Esophagus squamous epithelium (tissue), 5 donors: ENCODE measurements at regions not wholly inside any gene's neighbourhood (a gene's known extent, or its start where the extent isn't known, plus 50 kb on each side); places are given as distances from the start of the nearest gene placed in this dataset.

ENCODE experiments used
- DNase-seq: peaks from one replicate; lab custom pipeline; 2025; lab: John Stamatoyannopoulos, UW
- H3K27ac ChIP-seq, 4 donors: fragments of 200-600 bp; sonication (generic); one replicate each; pipeline ENCODE4 v1.5.1; 2016 to 2019; ENCODE audit warnings: mild to moderate bottlenecking in 1 of 4
- H3K27me3 ChIP-seq, 4 donors: fragments of 200-600 bp; sonication (generic); 1 replicate in 3 of 4; 2 replicates in 1 of 4; pipeline versions ENCODE4 v1.5.1 to v1.6.0; 2017 to 2021; ENCODE audit warnings: antibody characterized with exemption in 1 of 4
- H3K36me3 ChIP-seq, 3 donors: fragments of 200-600 bp; sonication (generic); one replicate each; pipeline ENCODE4 v1.5.1; 2016 to 2019
- H3K4me1 ChIP-seq, 3 donors: fragments of 200-600 bp; sonication (generic); one replicate each; pipeline ENCODE4 v1.5.1; 2017 to 2019
- H3K4me3 ChIP-seq, 4 donors: fragments of 200-600 bp; sonication (generic); 1 replicate in 3 of 4; 2 replicates in 1 of 4; pipeline ENCODE4 v1.5.1; 2016 to 2019; ENCODE audit warnings: mild to moderate bottlenecking in 2 of 4, moderate library complexity in 1 of 4
- H3K9me3 ChIP-seq, 3 donors: fragments of 200-600 bp; sonication (generic); one replicate each; pipeline ENCODE4 v1.5.1; 2016 to 2019
- POLR2A ChIP-seq, 4 donors: fragments of 450-650 bp; IDR thresholded peaks; one replicate each; pipeline ENCODE4 v1.6.1; 2017; ENCODE audit warnings: antibody characterized with exemption in 4 of 4, mild to moderate bottlenecking in 4 of 4, moderate library complexity in 3 of 4
- WGBS, 2 donors: methylation state at CpG; one replicate each; pipeline ENCODE4 v1.1.5; 2018; 5-methylcytosine and 5-hydroxymethylcytosine counted together
- intact Hi-C: fragments of 100-400 bp; cut with DNase I; formaldehyde crosslinking; loops from one replicate; pipeline ENCODE4 v1.15.0; 2022
- TF ChIP-seq, protein P1 (sequence below), 6 experiments: fragments of 450-650 bp in 4 of 6; fragments of 200-600 bp in 2 of 6; sonication (generic) in 2 of 6; IDR thresholded peaks; one replicate each; pipeline ENCODE4 v1.5.1; 2016 to 2019; ENCODE audit warnings: antibody characterized with exemption in 6 of 6, mild to moderate bottlenecking in 4 of 6, moderate library complexity in 4 of 6
- donor health status: DM: yes; HTN: yes; CAD: no.

GRCh38 chr18:60894254-60894945, 438.8 kb upstream of the CDH20 start:
- Histone ChIP-seq H3K9me3 (no peaks in the 10 kb centered on the region), H3K27me3 (no peaks in the 10 kb centered on the region), H3K4me3 (no peak overlapping the region), H3K4me1 (peaks cover 0 to 56% (median 12%) of the 10 kb centered on the region in 3 donors), H3K36me3 (no peaks in the 10 kb centered on the region), H3K27ac (peak overlapping the region; percentile 47 to 84 (median 78))
- DNase-seq, result no peak
- no peak for TF ChIP-seq POLR2A (IDR thresholded peaks at IDR 0.05)
- TF ChIP-seq, protein P1, sequence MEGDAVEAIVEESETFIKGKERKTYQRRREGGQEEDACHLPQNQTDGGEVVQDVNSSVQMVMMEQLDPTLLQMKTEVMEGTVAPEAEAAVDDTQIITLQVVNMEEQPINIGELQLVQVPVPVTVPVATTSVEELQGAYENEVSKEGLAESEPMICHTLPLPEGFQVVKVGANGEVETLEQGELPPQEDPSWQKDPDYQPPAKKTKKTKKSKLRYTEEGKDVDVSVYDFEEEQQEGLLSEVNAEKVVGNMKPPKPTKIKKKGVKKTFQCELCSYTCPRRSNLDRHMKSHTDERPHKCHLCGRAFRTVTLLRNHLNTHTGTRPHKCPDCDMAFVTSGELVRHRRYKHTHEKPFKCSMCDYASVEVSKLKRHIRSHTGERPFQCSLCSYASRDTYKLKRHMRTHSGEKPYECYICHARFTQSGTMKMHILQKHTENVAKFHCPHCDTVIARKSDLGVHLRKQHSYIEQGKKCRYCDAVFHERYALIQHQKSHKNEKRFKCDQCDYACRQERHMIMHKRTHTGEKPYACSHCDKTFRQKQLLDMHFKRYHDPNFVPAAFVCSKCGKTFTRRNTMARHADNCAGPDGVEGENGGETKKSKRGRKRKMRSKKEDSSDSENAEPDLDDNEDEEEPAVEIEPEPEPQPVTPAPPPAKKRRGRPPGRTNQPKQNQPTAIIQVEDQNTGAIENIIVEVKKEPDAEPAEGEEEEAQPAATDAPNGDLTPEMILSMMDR (IDR thresholded peaks at IDR 0.05), result no peak
- WGBS, 2 donors, result 37 to 48% methylated on average over 8 of the region's 8 CpGs
- intact Hi-C loops, result no loop called here

GRCh38 chr18:60895181-60895580, 438.0 kb upstream of the CDH20 start:
- H3K4me1 ChIP-seq, result peaks cover 0 to 56% (median 12%) of the 10 kb centered on the region in 3 donors
- TF ChIP-seq POLR2A (IDR thresholded peaks at IDR 0.05), result no peak
- TF ChIP-seq, protein P1 (IDR thresholded peaks at IDR 0.05), result no peak
- H3K27ac ChIP-seq, result peak overlapping the region; percentile 45 to 84 (median 78)
- no peak overlapping the region for H3K4me3 ChIP-seq
- H3K27me3 ChIP-seq, result no peaks in the 10 kb centered on the region
- H3K36me3 ChIP-seq, result no peaks in the 10 kb centered on the region
- WGBS, 2 donors, result 40 to 63% methylated on average over 3 of the region's 3 CpGs
- no peaks in the 10 kb centered on the region for H3K9me3 ChIP-seq
- intact Hi-C loops, result no loop called here
- DNase-seq, result no peak

DNA sequence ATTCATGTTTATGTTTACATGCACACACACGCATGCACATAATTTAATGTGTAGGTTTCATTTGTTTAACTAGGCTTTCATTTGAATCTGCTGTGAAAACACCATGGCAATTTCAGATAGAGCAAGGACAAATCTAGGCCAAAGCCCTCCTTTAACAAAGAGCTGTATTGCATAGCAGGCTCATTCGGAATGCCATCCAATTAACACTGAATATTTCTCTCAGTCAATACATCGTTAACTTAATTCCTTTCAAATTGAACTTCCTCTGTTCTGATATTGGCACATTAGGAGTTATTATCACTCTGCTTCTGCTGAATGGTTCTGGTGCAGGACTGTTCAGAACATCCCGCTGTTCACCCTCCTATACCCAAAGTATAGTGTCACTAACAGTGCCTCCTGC, 435.1 kb upstream of the CDH20 start:
- no peak for DNase-seq
- no peak overlapping the region for H3K4me3 ChIP-seq
- H3K4me1 ChIP-seq, result peaks cover 0 to 37% (median 10%) of the 10 kb centered on the region in 3 donors
- no peak overlapping the region for H3K27ac ChIP-seq
- 80 to 87% methylated on average over 4 of the region's 4 CpGs for WGBS, 2 donors
- no peaks in the 10 kb centered on the region for H3K27me3 ChIP-seq
- H3K9me3 ChIP-seq, result no peaks in the 10 kb centered on the region
- no peaks in the 10 kb centered on the region for H3K36me3 ChIP-seq
- intact Hi-C loops, result no loop called here
- TF ChIP-seq POLR2A (IDR thresholded peaks at IDR 0.05), result no peak
- TF ChIP-seq, protein P1 (IDR thresholded peaks at IDR 0.05), result no peak

- Histone ChIP-seq H3K36me3 (no peaks in the 10 kb centered on the region), H3K27ac (no peak overlapping the region), H3K9me3 (no peaks in the 10 kb centered on the region), H3K4me1 (no peaks in the 10 kb centered on the region), H3K27me3 (no peaks in the 10 kb centered on the region), H3K4me3 (no peak overlapping the region)
- 42 to 62% methylated on average over 3 of the region's 3 CpGs for WGBS, 2 donors
- no peak for DNase-seq
- TF ChIP-seq POLR2A (IDR thresholded peaks at IDR 0.05), result no peak
- TF ChIP-seq, protein P1 (IDR thresholded peaks at IDR 0.05), result no peak
- intact Hi-C loops, result no loop called here
These were observed 427.5 kb upstream of the CDH20 start for GRCh38 chr18:60905699-60906098.

DNA sequence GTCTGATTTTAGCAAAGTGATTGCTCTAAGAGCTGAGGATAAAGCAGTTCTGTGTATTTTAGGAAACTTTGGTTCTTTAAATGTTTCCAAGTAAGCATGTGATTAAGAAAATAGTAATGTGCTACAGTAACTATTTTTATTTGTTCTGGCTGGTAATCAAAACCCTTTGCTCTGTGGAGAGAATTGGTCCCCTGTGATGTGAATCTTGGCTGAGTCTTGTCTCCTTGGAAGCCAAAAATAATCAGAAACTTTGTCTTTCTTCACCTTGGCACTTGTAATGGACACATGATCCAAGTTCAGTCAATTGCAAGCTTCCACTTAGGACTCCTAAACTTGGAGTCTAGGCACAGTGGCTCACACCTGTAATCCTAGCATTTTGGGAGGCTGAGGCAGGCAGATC, 422.7 kb upstream of the CDH20 start:
- H3K9me3 ChIP-seq, result no peaks in the 10 kb centered on the region
- H3K36me3 ChIP-seq, result no peaks in the 10 kb centered on the region
- H3K4me1 ChIP-seq, result no peaks in the 10 kb centered on the region
- TF ChIP-seq POLR2A (IDR thresholded peaks at IDR 0.05), result no peak
- TF ChIP-seq, protein P1 (IDR thresholded peaks at IDR 0.05), result no peak
- H3K4me3 ChIP-seq, result no peak overlapping the region
- intact Hi-C loops, result no loop called here
- H3K27ac ChIP-seq, result no peak overlapping the region
- no peak for DNase-seq
- no peaks in the 10 kb centered on the region for H3K27me3 ChIP-seq
